HG02870 (cell line): ENCODE measurements at regions not wholly inside any gene's neighbourhood (a gene's known extent, or its start where the extent isn't known, plus 50 kb on each side); places are given as distances from the start of the nearest gene placed in this dataset.
"Not testable (repeated sequence)": the region's sequence is repeated elsewhere in the genome, so short reads cannot be mapped to it uniquely, and the experiment has no call there.

Source experiments
- ATAC-seq: cut with Tn5 transposase; IDR thresholded peaks from one replicate; pipeline ENCODE4 v1.9.1; 2021; ENCODE audit warnings: mild to moderate bottlenecking, moderate library complexity; ENCODE audit not compliant: unreplicated experiment

- no peak for ATAC-seq
Measured at GRCh38 chr12:16884819-16885218, 278.9 kb upstream of the LMO3 start.

DNA sequence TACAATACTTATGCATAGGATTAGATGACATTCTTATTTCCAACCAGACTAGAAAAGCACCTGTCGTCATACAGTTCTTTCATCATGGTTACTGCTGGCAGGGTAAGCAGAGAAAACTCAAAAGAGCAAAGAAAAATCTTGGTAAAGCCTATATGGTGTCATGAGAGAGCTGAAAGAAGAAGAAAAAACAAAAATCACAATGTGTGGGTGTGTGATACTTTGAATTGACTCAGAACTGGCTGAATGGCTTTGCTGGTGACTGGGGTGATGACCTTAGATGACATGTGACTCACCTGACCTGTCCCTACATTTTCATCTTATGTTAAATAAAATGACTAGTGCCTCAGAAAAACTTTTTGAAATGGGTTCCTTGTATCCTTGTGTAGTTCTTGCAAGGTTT is 278.1 kb upstream of the LMO3 start:
- ATAC-seq: peak; percentile 51

- ATAC-seq: no peak
Measured at GRCh38 chr12:16881986-16882570, 276.1 kb upstream of the LMO3 start.

- ATAC-seq: no peak
Measured at GRCh38 chr12:16880864-16881285, 274.9 kb upstream of the LMO3 start.

DNA sequence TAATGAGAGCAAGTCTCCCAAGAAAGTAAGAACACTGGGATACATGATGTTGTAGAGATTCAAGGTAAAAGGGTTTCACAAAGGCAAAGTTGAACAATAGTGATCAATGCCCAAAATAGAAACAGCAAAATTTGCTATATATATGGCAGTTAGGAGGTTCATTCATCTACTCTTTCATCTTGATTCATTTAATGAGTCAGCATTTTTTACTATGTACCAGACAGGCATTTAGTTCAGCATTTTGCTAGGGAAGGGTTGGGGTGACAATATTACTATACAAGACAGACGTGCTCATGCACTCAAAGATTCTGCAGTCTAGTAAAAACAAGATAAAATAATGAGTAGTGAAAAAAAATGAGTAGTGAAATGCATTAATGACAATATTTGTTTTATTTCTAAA is 264.9 kb upstream of the LMO3 start:
- no peak for ATAC-seq

- ATAC-seq: no peak
Measured at GRCh38 chr12:16863742-16864141, 257.8 kb upstream of the LMO3 start.

DNA sequence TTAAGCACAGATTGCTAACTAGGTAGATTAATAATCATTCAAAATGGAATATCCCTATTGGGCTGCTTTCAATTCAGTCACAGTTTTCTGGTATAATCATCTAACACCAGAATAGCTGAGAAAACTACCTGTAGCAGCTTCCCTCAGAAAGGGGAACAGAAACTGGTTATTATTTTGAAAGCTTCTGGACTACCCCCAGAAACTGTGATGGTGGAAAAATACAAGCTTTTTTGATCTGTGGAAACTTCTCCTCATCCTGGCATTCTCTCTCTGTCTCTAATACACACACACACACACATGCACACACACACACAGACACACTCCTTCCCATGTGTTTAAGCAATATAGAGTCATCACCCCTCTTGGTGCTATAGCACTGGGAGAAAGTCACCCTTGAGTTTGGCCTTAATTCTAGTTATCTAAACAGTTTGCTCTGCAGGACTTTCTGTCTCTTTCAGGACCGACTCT is 251.5 kb upstream of the LMO3 start:
- ATAC-seq: peak; percentile 96

GRCh38 chr12:16854465-16854864 is 248.5 kb upstream of the LMO3 start:
- no peak for ATAC-seq

GRCh38 chr12:16849473-16849872 is 243.5 kb upstream of the LMO3 start:
- no peak for ATAC-seq

DNA sequence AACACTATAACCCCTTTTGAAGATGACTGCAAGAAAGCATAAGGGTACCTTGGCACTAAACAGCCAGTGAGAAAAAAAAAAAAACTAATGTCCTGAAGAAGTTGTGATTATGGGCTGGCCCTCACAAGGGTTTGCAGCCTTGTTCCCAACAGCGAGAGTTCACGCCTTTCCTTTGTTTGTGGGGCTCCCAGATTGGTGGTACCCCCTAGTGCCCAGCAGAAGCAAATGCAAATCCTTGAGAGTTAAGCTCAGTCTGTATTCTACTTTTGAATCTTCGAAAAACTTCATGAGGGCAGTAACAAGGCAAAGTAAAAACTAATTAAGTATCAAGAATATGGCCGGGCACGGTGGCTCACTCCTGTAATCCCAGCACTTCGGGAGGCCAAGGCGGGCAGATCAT is 238.9 kb upstream of the LMO3 start:
- ATAC-seq: no peak

- peak; percentile 90 for ATAC-seq
Measured at GRCh38 chr12:16833376-16834015, 227.5 kb upstream of the LMO3 start.

- ATAC-seq: no peak
Measured at GRCh38 chr12:16828891-16829290, 222.9 kb upstream of the LMO3 start.

DNA sequence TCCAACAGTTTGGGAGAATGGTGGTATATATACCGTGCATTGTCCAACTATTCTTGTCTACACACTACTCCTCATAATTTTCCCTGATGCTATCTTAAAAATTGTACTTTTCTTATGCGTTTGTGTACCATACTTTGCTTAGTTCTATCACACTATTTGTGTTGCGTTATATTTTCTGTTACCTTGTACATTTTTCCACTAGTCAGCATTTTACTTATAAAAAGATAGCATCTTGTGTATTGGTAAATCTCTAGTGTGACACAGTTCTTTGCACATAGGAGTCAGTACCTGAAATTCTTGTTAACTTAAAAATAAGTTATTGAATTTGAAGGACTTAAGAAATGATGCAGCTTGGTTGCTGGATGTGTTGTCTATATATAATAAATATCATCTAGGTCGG is 201.8 kb upstream of the LMO3 start:
- no peak for ATAC-seq

GRCh38 chr12:16796168-16796567 is 190.2 kb upstream of the LMO3 start:
- ATAC-seq: no peak

DNA sequence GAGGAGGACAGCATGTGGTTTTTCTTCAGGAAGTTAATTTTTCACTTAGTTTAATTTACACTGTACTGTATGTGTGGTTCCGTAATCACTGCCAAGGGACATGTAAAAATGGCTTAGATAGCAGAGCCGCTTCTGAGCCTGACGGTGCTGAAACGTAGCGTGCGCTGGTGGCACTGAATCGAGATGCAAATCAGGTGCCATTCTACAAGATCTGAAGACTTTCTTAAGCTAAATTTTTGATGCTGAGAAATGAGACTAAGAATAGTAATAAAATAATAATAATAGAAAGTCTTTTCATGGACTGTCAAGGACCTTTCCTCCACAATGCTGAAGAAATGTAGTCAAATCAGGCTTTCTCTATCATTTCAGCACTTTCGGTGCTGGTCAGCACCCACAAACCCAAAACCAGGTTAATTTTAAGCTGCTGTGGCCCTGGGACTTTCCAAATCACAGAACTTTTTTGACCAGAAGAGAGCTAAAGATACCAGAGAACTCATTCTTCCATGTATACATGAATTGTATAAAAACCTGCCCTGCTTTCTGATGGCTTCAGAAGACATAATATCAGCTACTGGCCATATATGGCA is 183.3 kb upstream of the LMO3 start:
- ATAC-seq: peak; percentile 55

DNA sequence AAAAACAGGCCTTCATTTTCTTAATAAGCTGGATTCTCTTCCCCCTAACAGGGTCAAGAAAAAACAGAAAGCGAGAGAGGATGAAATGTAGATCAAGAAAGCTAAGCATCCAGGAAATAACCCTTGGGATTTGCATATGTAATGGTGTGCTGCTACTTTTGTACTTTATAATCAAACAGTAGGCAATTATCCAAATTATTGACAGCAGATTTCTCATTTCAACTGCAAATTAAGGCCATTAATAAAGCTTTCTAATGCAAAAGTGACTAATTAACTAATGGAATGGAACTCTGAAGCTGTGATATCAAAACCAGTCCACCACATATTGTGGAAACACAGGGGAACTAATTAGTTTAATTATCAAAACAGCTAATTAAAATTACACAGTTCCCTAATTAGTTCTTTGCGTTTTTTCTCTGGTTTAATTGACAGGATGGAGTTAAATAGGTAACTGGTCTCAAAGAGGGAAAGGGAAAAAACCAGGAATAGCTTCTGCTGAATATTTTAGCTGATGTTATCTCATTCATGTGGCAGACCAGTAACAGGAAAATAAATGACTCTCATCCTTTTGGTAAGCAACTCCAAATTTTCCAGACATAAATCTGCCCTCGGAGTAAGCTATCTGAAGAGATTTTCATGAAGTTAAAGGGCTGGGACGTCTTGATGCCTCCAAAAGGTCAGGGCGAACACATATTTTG is 182.7 kb upstream of the LMO3 start:
- no peak for ATAC-seq

GRCh38 chr12:16785953-16786352 is 180.0 kb upstream of the LMO3 start:
- ATAC-seq: no peak

- ATAC-seq: no peak
Measured at GRCh38 chr12:16785524-16785923, 179.6 kb upstream of the LMO3 start.

- not testable (repeated sequence) for ATAC-seq
Measured at GRCh38 chr12:16769129-16769528, 163.2 kb upstream of the LMO3 start.

DNA sequence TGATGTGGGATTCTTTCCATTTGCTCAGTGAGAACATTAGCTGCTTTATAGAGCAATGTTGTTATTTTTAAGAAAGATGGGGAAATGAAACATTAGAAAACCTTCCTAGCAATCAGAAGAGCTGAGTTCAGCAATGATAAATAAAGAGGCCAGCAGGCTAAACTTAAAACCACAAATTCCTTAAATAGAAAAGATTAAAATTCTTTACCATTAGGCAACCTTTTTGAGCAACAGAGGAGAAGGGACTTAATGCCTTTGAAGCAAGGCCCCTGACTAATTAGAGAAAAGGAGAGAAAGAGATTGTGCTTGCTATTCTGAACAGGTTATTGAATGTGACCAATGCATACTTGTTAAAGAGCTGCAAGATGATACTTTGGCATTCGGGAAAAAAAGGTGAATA is 160.8 kb upstream of the LMO3 start:
- ATAC-seq: no peak

- no peak for ATAC-seq
Measured at GRCh38 chr12:16763901-16764300, 157.9 kb upstream of the LMO3 start.
